Head of caudate nucleus (tissue), 42 donors: ENCODE measurements at regions not wholly inside any gene's neighbourhood (a gene's known extent, or its start where the extent isn't known, plus 50 kb on each side); places are given as distances from the start of the nearest gene placed in this dataset.

Experiments used
- DNase-seq, 42 donors: peaks; one replicate each; pipeline versions ENCODE4 v3.0.0 to v3.0.0-alpha.2; 2020 to 2021; ENCODE audit warnings: mixed read lengths in 7 of 42
- intact Hi-C: fragments of 100-400 bp; cut with DNase I; formaldehyde crosslinking; loops from one replicate; pipeline ENCODE4 v1.15.0; 2022

GRCh38 chr9:78615372-78615771 lies 318.4 kb downstream of the PSAT1 start:
- intact Hi-C loops = no loop called here
- no peak for DNase-seq

- DNase-seq = no peak
- intact Hi-C loops = no loop called here
These were observed 321.8 kb downstream of the PSAT1 start for GRCh38 chr9:78618735-78619134.

GRCh38 chr9:78620303-78620702 lies 323.4 kb downstream of the PSAT1 start:
- DNase-seq = peak in 1 of 42 donors; percentile 19
- intact Hi-C loops = no loop called here

- intact Hi-C loops = no loop called here
- DNase-seq = no peak
These were observed 323.8 kb downstream of the PSAT1 start for GRCh38 chr9:78620764-78621163.

GRCh38 chr9:78622126-78622525 lies 325.2 kb downstream of the PSAT1 start:
- DNase-seq = no peak
- intact Hi-C loops = no loop called here

- intact Hi-C loops = no loop called here
These were observed 330.0 kb downstream of the PSAT1 start for GRCh38 chr9:78626971-78627370.

GRCh38 chr9:78630966-78631365 lies 334.0 kb downstream of the PSAT1 start:
- DNase-seq = no peak
- intact Hi-C loops = no loop called here

More at GRCh38 chr9:78626971-78627370, 330.0 kb downstream of the PSAT1 start:
- no peak for DNase-seq

- intact Hi-C loops = no loop called here
- no peak for DNase-seq
These were observed 343.8 kb downstream of the PSAT1 start for GRCh38 chr9:78640728-78641127.

GRCh38 chr9:78644359-78644758 lies 347.4 kb downstream of the PSAT1 start:
- intact Hi-C loops = no loop called here
- DNase-seq = no peak

- intact Hi-C loops = no loop called here
These were observed 357.4 kb downstream of the PSAT1 start for GRCh38 chr9:78654324-78654723.

GRCh38 chr9:78663369-78663768 lies 366.4 kb downstream of the PSAT1 start:
- intact Hi-C loops = no loop called here
- no peak for DNase-seq

More at GRCh38 chr9:78654324-78654723, 357.4 kb downstream of the PSAT1 start:
- DNase-seq = no peak

GRCh38 chr9:78664370-78664769 lies 367.4 kb downstream of the PSAT1 start:
- DNase-seq = no peak
- intact Hi-C loops = no loop called here

GRCh38 chr9:78666818-78667414 lies 370.0 kb downstream of the PSAT1 start:
- intact Hi-C loops = no loop called here
- DNase-seq = no peak

- intact Hi-C loops = no loop called here
- no peak for DNase-seq
These were observed 371.4 kb downstream of the PSAT1 start for GRCh38 chr9:78668148-78668832.

- intact Hi-C loops = no loop called here
- no peak for DNase-seq
These were observed 372.7 kb downstream of the PSAT1 start for GRCh38 chr9:78669591-78669990.

- no peak for DNase-seq
These were observed 374.9 kb downstream of the PSAT1 start for GRCh38 chr9:78671785-78672184.

GRCh38 chr9:78674874-78675273 lies 377.9 kb downstream of the PSAT1 start:
- intact Hi-C loops = no loop called here
- DNase-seq = no peak

More at GRCh38 chr9:78671785-78672184, 374.9 kb downstream of the PSAT1 start:
- intact Hi-C loops = no loop called here

GRCh38 chr9:78676009-78676408 lies 379.1 kb downstream of the PSAT1 start:
- intact Hi-C loops = no loop called here
- DNase-seq = no peak

- intact Hi-C loops = no loop called here
- no peak for DNase-seq
These were observed 379.7 kb downstream of the PSAT1 start for GRCh38 chr9:78676623-78677022.

GRCh38 chr9:78677326-78677725 lies 380.4 kb downstream of the PSAT1 start:
- no peak for DNase-seq

GRCh38 chr9:78678877-78679276 lies 382.0 kb downstream of the PSAT1 start:
- intact Hi-C loops = no loop called here
- DNase-seq = no peak

More at GRCh38 chr9:78677326-78677725, 380.4 kb downstream of the PSAT1 start:
- intact Hi-C loops = no loop called here
